Gastrocnemius medialis (tissue), 4 donors: ENCODE measurements at regions not wholly inside any gene's neighbourhood (a gene's known extent, or its start where the extent isn't known, plus 50 kb on each side); places are given as distances from the start of the nearest gene placed in this dataset.

Source experiments
- POLR2A ChIP-seq, 2 donors: fragments of 450-650 bp; IDR thresholded peaks; one replicate each; pipeline ENCODE4 v1.6.1; 2017; ENCODE audit warnings: antibody characterized with exemption in 2 of 2, mild to moderate bottlenecking in 2 of 2, moderate library complexity in 2 of 2
- TF ChIP-seq, protein P1 (sequence below), 5 experiments: fragments of 450-650 bp in 3 of 5; fragments of 200-600 bp in 2 of 5; sonication (generic) in 2 of 5; IDR thresholded peaks in 4 of 5; conservative IDR thresholded peaks in 1 of 5; 1 replicate in 4 of 5; 2 replicates in 1 of 5; pipeline ENCODE4 v1.5.1; 2016 to 2019; ENCODE audit warnings: antibody characterized with exemption in 5 of 5, mild to moderate bottlenecking in 3 of 5, moderate library complexity in 3 of 5

DNA sequence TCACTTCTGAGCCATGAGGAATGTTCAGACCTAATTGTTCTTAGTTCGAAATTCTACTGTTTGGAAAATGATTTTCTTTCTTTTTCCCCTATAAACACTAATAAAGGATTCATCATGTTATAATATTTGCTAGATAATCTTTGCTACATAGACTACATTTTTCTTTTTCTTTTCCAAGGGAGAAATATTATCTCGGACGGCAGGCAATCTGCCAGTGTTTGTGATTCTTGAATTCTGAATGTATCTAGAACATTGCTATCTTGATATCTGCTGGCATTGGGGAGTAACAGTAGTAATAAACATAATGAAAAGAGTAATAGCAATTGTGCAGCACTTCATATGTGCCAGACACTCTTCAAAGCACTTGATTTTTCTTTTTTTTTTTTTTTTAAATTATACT is 107.7 kb upstream of the ZNF32 start:
- TF ChIP-seq, protein P1, sequence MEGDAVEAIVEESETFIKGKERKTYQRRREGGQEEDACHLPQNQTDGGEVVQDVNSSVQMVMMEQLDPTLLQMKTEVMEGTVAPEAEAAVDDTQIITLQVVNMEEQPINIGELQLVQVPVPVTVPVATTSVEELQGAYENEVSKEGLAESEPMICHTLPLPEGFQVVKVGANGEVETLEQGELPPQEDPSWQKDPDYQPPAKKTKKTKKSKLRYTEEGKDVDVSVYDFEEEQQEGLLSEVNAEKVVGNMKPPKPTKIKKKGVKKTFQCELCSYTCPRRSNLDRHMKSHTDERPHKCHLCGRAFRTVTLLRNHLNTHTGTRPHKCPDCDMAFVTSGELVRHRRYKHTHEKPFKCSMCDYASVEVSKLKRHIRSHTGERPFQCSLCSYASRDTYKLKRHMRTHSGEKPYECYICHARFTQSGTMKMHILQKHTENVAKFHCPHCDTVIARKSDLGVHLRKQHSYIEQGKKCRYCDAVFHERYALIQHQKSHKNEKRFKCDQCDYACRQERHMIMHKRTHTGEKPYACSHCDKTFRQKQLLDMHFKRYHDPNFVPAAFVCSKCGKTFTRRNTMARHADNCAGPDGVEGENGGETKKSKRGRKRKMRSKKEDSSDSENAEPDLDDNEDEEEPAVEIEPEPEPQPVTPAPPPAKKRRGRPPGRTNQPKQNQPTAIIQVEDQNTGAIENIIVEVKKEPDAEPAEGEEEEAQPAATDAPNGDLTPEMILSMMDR (IDR thresholded peaks at IDR 0.05 in 4 of 5, conservative IDR thresholded peaks at IDR 0.05 in 1 of 5), result no peak
- no peak for TF ChIP-seq POLR2A (IDR thresholded peaks at IDR 0.05)
